ENCODE measurements at regions not wholly inside any gene's neighbourhood (a gene's known extent, or its start where the extent isn't known, plus 50 kb on each side); places are given as distances from the start of the nearest gene placed in this dataset.
"Not testable (repeated sequence)": the region's sequence is repeated elsewhere in the genome, so short reads cannot be mapped to it uniquely, and the experiment has no call there.

GRCh38 chr12:87575906-87576305, 453.3 kb downstream of the C12orf50 start:
- no peak for TF ChIP-seq CTCF (IDR thresholded peaks at IDR 0.05)
- Mint-ChIP-seq H3K36me3 (ENCODE audit: low read depth) (no peaks in the 10 kb centered on the region), H3K27me3 (ENCODE audit: insufficient read depth) (no peaks in the 10 kb centered on the region), H3K4me3 (no peak overlapping the region), H3K4me1 (ENCODE audit: low read depth) (no peaks in the 10 kb centered on the region), H3K9me3 (peaks cover 33% of the 10 kb centered on the region), H3K27ac (no peak overlapping the region)
- DNase-seq = no peak

GRCh38 chr12:87566918-87567317, 462.3 kb downstream of the C12orf50 start:
- H3K4me1 Mint-ChIP-seq (ENCODE audit: low read depth); H3K36me3 Mint-ChIP-seq (ENCODE audit: low read depth); H3K27me3 Mint-ChIP-seq (ENCODE audit: insufficient read depth); H3K27ac Mint-ChIP-seq; DNase-seq; H3K4me3 Mint-ChIP-seq: not testable (repeated sequence)
- H3K9me3 Mint-ChIP-seq = peaks cover 29% of the 10 kb centered on the region

GRCh38 chr12:87556985-87557384, 472.2 kb downstream of the C12orf50 start:
- DNase-seq = no peak
- Mint-ChIP-seq H3K27ac (no peak overlapping the region), H3K4me3 (no peak overlapping the region)

GRCh38 chr12:87531213-87531612, 498.0 kb downstream of the C12orf50 start:
- not testable (repeated sequence) for H3K27ac Mint-ChIP-seq

More at GRCh38 chr12:87556985-87557384, 472.2 kb downstream of the C12orf50 start:
- peaks cover 44% of the 10 kb centered on the region for H3K9me3 Mint-ChIP-seq
- no peak for TF ChIP-seq CTCF (IDR thresholded peaks at IDR 0.05)
- H3K4me1 Mint-ChIP-seq (ENCODE audit: low read depth) = no peaks in the 10 kb centered on the region
- no peaks in the 10 kb centered on the region for H3K27me3 Mint-ChIP-seq (ENCODE audit: insufficient read depth)
- H3K36me3 Mint-ChIP-seq (ENCODE audit: low read depth) = no peaks in the 10 kb centered on the region

GRCh38 chr12:87529413-87529812, 499.8 kb downstream of the C12orf50 start:
- Mint-ChIP-seq H3K27ac (no peak overlapping the region), H3K36me3 (ENCODE audit: low read depth) (no peaks in the 10 kb centered on the region), H3K4me3 (no peak overlapping the region), H3K27me3 (ENCODE audit: insufficient read depth) (no peaks in the 10 kb centered on the region; the same call in none of the 2 replicates), H3K4me1 (ENCODE audit: low read depth) (no peaks in the 10 kb centered on the region), H3K9me3 (peaks cover 41% of the 10 kb centered on the region)
- TF ChIP-seq CTCF (IDR thresholded peaks at IDR 0.05) = no peak
- no peak for DNase-seq

More at GRCh38 chr12:87531213-87531612, 498.0 kb downstream of the C12orf50 start:
- peaks cover 51% of the 10 kb centered on the region for H3K9me3 Mint-ChIP-seq
- H3K4me3 Mint-ChIP-seq; H3K27me3 Mint-ChIP-seq (ENCODE audit: insufficient read depth); H3K36me3 Mint-ChIP-seq (ENCODE audit: low read depth); DNase-seq; H3K4me1 Mint-ChIP-seq (ENCODE audit: low read depth): not testable (repeated sequence)

- DNase-seq = no peak
- Mint-ChIP-seq H3K9me3 (peaks cover 38% of the 10 kb centered on the region), H3K27ac (no peak overlapping the region), H3K36me3 (ENCODE audit: low read depth) (no peaks in the 10 kb centered on the region), H3K4me3 (no peak overlapping the region), H3K27me3 (ENCODE audit: insufficient read depth) (no peaks in the 10 kb centered on the region), H3K4me1 (ENCODE audit: low read depth) (no peaks in the 10 kb centered on the region)
- TF ChIP-seq CTCF (IDR thresholded peaks at IDR 0.05) = no peak
Observed at GRCh38 chr12:87520968-87521367, 508.2 kb downstream of the C12orf50 start.

GRCh38 chr12:87518481-87518880, 510.7 kb downstream of the C12orf50 start:
- Mint-ChIP-seq H3K4me1 (ENCODE audit: low read depth) (no peaks in the 10 kb centered on the region), H3K27ac (no peak overlapping the region), H3K9me3 (peaks cover 47% of the 10 kb centered on the region), H3K4me3 (no peak overlapping the region), H3K36me3 (ENCODE audit: low read depth) (no peaks in the 10 kb centered on the region), H3K27me3 (ENCODE audit: insufficient read depth) (no peaks in the 10 kb centered on the region)
- no peak for TF ChIP-seq CTCF (IDR thresholded peaks at IDR 0.05)
- DNase-seq = no peak
